ENCODE measurements at regions not wholly inside any gene's neighbourhood (a gene's known extent, or its start where the extent isn't known, plus 50 kb on each side); places are given as distances from the start of the nearest gene placed in this dataset.

DNA sequence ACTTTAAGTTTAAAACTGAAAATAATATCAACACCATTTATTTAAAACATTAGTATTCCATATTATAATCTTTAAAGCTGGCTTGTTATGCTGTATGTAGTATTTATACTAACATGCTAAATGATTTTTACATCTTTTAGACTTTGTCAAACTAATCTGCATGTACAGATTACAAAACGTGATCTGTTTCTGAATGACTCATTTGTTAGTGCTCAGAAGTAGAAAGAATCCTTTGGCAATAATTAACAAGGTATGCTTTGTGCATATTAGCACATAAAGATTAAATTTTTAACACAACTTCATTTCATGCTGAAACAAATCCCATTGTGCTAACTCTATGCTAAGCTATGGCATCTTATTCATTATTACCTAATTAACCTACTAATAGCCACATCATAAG lies 242.4 kb downstream of the BARHL2 start:
- ATAC-seq, result no peak

More for the DNA sequence above, 242.4 kb downstream of the BARHL2 start:
- Histone ChIP-seq H4K20me1 (ENCODE audit: insufficient read depth) (peaks cover 5% of the 10 kb centered on the region; the same call in 1 of the 2 replicates), H3K9ac (ENCODE audit: low read length) (no peak overlapping the region), H3K9me2 (ENCODE audit: insufficient read depth) (no peaks in the 10 kb centered on the region), H3K79me2 (ENCODE audit: insufficient read depth, low read length) (no peaks in the 10 kb centered on the region), H3K4me3 (replicated peaks in 1 of 2; ENCODE audit: low read depth in 1 of 2, low read length in 2 of 2) (no peak overlapping the region), H3K27me3 (ENCODE audit: insufficient read depth, low read length) (peaks cover 30% of the 10 kb centered on the region), H3K36me3 (ENCODE audit: control insufficient read depth in 1 of 2, insufficient read depth in 2 of 2, low read length in 2 of 2) (no peaks in the 10 kb centered on the region), H3K27ac (ENCODE audit: low read depth, low read length) (no peak overlapping the region), H3K4me2 (ENCODE audit: low read length) (no peak overlapping the region), H3K4me1 (ENCODE audit: control insufficient read depth in 1 of 2, insufficient read depth in 2 of 2, low read length in 2 of 2) (no peaks in the 10 kb centered on the region), H2AFZ (ENCODE audit: low read depth, low read length, poor library complexity, severe bottlenecking) (no peak overlapping the region), H3K9me3 (ENCODE audit: control insufficient read depth in 1 of 2, insufficient read depth in 1 of 2, low read depth in 1 of 2, low read length in 2 of 2) (no peaks in the 10 kb centered on the region)
- intact Hi-C loops (cut with micrococcal nuclease), result no loop called here
- POLR2A ChIA-PET, result interaction anchor here (0.7 kb wide), 1 partner anchor 23 kb away, joined by 3 read pairs; no protein-coding TSS in a partner anchor
- TF ChIP-seq, protein P1, sequence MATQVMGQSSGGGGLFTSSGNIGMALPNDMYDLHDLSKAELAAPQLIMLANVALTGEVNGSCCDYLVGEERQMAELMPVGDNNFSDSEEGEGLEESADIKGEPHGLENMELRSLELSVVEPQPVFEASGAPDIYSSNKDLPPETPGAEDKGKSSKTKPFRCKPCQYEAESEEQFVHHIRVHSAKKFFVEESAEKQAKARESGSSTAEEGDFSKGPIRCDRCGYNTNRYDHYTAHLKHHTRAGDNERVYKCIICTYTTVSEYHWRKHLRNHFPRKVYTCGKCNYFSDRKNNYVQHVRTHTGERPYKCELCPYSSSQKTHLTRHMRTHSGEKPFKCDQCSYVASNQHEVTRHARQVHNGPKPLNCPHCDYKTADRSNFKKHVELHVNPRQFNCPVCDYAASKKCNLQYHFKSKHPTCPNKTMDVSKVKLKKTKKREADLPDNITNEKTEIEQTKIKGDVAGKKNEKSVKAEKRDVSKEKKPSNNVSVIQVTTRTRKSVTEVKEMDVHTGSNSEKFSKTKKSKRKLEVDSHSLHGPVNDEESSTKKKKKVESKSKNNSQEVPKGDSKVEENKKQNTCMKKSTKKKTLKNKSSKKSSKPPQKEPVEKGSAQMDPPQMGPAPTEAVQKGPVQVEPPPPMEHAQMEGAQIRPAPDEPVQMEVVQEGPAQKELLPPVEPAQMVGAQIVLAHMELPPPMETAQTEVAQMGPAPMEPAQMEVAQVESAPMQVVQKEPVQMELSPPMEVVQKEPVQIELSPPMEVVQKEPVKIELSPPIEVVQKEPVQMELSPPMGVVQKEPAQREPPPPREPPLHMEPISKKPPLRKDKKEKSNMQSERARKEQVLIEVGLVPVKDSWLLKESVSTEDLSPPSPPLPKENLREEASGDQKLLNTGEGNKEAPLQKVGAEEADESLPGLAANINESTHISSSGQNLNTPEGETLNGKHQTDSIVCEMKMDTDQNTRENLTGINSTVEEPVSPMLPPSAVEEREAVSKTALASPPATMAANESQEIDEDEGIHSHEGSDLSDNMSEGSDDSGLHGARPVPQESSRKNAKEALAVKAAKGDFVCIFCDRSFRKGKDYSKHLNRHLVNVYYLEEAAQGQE (IDR thresholded peaks at IDR 0.05; ENCODE audit: low read depth), result no peak
- TF ChIP-seq POLR2A (IDR thresholded peaks at IDR 0.05; ENCODE audit: borderline replicate concordance, extremely low read depth, insufficient read depth, insufficient read length) (no peak), EZH2phosphoT487 (IDR thresholded peaks at IDR 0.05; ENCODE audit: borderline replicate concordance) (no peak), SIN3A (IDR thresholded peaks at IDR 0.05; ENCODE audit: low read depth) (no peak), TCF7L2 (IDR thresholded peaks at IDR 0.05; ENCODE audit: borderline replicate concordance, extremely low read depth, insufficient read depth, insufficient read length) (no peak), ZFX (IDR thresholded peaks at IDR 0.05) (no peak), SRF (IDR thresholded peaks at IDR 0.05; ENCODE audit: low read depth) (no peak), ZNF274 (IDR thresholded peaks at IDR 0.05; ENCODE audit: low read depth, low read length) (no peak), FOSL1 (IDR thresholded peaks at IDR 0.05; ENCODE audit: low read depth) (no peak), POLR2AphosphoS5 (IDR thresholded peaks at IDR 0.05; ENCODE audit: low read depth, low read length) (no peak), ELF1 (IDR thresholded peaks at IDR 0.05; ENCODE audit: borderline replicate concordance, low read depth) (no peak), RAD21 (IDR thresholded peaks at IDR 0.05; ENCODE audit: low read depth) (no peak), EGR1 (IDR thresholded peaks at IDR 0.05; ENCODE audit: low read depth) (no peak), JUND (IDR thresholded peaks at IDR 0.05) (no peak), CBX3 (IDR thresholded peaks at IDR 0.05; ENCODE audit: low read depth) (no peak), CEBPB (IDR thresholded peaks at IDR 0.05; ENCODE audit: low read depth) (no peak)
- TF ChIP-seq, protein P2, sequence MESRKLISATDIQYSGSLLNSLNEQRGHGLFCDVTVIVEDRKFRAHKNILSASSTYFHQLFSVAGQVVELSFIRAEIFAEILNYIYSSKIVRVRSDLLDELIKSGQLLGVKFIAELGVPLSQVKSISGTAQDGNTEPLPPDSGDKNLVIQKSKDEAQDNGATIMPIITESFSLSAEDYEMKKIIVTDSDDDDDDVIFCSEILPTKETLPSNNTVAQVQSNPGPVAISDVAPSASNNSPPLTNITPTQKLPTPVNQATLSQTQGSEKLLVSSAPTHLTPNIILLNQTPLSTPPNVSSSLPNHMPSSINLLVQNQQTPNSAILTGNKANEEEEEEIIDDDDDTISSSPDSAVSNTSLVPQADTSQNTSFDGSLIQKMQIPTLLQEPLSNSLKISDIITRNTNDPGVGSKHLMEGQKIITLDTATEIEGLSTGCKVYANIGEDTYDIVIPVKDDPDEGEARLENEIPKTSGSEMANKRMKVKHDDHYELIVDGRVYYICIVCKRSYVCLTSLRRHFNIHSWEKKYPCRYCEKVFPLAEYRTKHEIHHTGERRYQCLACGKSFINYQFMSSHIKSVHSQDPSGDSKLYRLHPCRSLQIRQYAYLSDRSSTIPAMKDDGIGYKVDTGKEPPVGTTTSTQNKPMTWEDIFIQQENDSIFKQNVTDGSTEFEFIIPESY (IDR thresholded peaks at IDR 0.05; ENCODE audit: extremely low read depth, insufficient replicate concordance, low read length), result no peak
- TF ChIP-seq, protein P3, sequence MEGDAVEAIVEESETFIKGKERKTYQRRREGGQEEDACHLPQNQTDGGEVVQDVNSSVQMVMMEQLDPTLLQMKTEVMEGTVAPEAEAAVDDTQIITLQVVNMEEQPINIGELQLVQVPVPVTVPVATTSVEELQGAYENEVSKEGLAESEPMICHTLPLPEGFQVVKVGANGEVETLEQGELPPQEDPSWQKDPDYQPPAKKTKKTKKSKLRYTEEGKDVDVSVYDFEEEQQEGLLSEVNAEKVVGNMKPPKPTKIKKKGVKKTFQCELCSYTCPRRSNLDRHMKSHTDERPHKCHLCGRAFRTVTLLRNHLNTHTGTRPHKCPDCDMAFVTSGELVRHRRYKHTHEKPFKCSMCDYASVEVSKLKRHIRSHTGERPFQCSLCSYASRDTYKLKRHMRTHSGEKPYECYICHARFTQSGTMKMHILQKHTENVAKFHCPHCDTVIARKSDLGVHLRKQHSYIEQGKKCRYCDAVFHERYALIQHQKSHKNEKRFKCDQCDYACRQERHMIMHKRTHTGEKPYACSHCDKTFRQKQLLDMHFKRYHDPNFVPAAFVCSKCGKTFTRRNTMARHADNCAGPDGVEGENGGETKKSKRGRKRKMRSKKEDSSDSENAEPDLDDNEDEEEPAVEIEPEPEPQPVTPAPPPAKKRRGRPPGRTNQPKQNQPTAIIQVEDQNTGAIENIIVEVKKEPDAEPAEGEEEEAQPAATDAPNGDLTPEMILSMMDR (IDR thresholded peaks at IDR 0.05 in 2 of 3, conservative IDR thresholded peaks at IDR 0.05 in 1 of 3; ENCODE audit: borderline replicate concordance in 1 of 3, insufficient read depth in 1 of 3, low read depth in 2 of 3, low read length in 2 of 3), result no peak
- TF ChIP-seq, protein P4, sequence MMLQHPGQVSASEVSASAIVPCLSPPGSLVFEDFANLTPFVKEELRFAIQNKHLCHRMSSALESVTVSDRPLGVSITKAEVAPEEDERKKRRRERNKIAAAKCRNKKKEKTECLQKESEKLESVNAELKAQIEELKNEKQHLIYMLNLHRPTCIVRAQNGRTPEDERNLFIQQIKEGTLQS (IDR thresholded peaks at IDR 0.05), result no peak
- no TSS peak for BruUV-seq (replicated peaks)
- CTCF ChIA-PET, result interaction anchor here (1.6 to 2.0 kb wide), 2 partner anchors 40 to 691 kb away, joined by 6 to 8 read pairs; no protein-coding TSS in a partner anchor
- RAD21 ChIA-PET (ENCODE audit: low non-redundant PET in 1 of 2, low total read pairs in 2 of 2, uncharacterized antibody in 2 of 2, unreplicated experiment in 2 of 2), result no interaction called here
- no peak for DNase-seq (ENCODE audit: low read depth, low spot score)
